Adipocyte (in vitro differentiated cells): ENCODE measurements at regions not wholly inside any gene's neighbourhood (a gene's known extent, or its start where the extent isn't known, plus 50 kb on each side); places are given as distances from the start of the nearest gene placed in this dataset.

ENCODE experiments used
- DNase-seq: peaks from one replicate; pipeline ENCODE4 v3.0.0-alpha.2; 2015; ENCODE audit warnings: low read depth
- H3K27me3 ChIP-seq: replicated peaks from 2 replicates; pipeline ENCODE4 v1.7.0; 2013; ENCODE audit warnings: mild to moderate bottlenecking, low read length, moderate library complexity; ENCODE audit not compliant: control insufficient read depth, insufficient read depth
- H3K36me3 ChIP-seq: 2 replicates; pipeline ENCODE4 v1.7.0; 2013; ENCODE audit warnings: low read length, mild to moderate bottlenecking, moderate library complexity; ENCODE audit not compliant: control insufficient read depth, insufficient read depth, severe bottlenecking
- H3K4me1 ChIP-seq: 2 replicates; pipeline ENCODE4 v1.7.0; 2013; ENCODE audit warnings: mild to moderate bottlenecking, low read length, moderate library complexity; ENCODE audit not compliant: control insufficient read depth, insufficient read depth
- H3K4me3 ChIP-seq: 2 replicates; pipeline ENCODE4 v1.7.0; 2013; ENCODE audit warnings: mild to moderate bottlenecking, low read length, moderate library complexity
- H3K9ac ChIP-seq: 2 replicates; pipeline ENCODE4 v1.7.0; 2013; ENCODE audit warnings: mild to moderate bottlenecking, low read length, moderate library complexity
- H3K9me3 ChIP-seq: 2 replicates; pipeline ENCODE4 v1.7.0; 2013; ENCODE audit warnings: mild to moderate bottlenecking, low read length, moderate library complexity; ENCODE audit not compliant: control insufficient read depth

DNA sequence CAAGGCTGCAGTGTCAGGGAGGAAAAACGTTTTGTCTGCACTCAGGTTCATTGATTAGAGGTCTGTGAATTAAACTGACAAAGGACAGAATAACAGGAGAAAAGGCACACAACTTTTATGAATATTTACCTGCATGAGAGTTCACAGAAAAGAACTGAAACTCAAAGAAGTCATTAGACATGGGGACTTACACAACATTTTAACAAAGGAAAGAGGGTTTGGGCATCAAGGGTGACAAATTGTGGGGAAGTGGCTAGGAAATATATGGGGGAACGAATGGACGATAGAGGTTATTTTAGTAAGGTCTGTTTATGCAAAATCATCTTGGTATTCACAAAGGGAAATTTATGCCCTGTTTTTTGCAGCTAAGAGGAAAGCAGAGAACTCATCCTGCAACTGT lies 65.6 kb upstream of the C15orf39 start:
- no peaks in the 10 kb centered on the region for H3K36me3 ChIP-seq
- H3K9me3 ChIP-seq = peaks cover 2% of the 10 kb centered on the region
- H3K4me3 ChIP-seq = no peak overlapping the region
- peaks cover 3% of the 10 kb centered on the region for H3K27me3 ChIP-seq
- no peak overlapping the region for H3K9ac ChIP-seq
- no peak for DNase-seq
- H3K4me1 ChIP-seq = peaks cover 14% of the 10 kb centered on the region

DNA sequence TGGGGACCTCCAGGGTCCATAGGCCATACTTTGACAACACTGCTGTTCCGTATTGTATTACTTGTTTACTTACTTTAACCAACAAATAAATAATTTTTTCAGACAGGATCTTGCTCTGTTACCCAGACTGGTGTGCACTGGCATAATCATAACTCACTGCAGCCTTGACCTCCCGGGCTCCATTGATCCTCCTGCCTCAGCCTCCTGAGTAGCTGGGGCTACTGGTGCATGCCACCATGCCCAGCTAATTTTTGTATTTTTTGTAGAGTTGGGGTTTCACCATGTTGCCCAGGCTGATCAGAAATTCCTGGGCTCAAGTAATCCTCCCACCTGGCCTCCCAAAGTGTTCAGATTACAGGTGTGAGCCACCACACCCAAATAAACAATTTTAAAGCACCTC lies 64.9 kb upstream of the C15orf39 start:
- Histone ChIP-seq H3K4me1 (peaks cover 10% of the 10 kb centered on the region), H3K9ac (no peak overlapping the region), H3K36me3 (no peaks in the 10 kb centered on the region), H3K9me3 (peaks cover 4% of the 10 kb centered on the region), H3K4me3 (no peak overlapping the region), H3K27me3 (peaks cover 4% of the 10 kb centered on the region)
- no peak for DNase-seq

DNA sequence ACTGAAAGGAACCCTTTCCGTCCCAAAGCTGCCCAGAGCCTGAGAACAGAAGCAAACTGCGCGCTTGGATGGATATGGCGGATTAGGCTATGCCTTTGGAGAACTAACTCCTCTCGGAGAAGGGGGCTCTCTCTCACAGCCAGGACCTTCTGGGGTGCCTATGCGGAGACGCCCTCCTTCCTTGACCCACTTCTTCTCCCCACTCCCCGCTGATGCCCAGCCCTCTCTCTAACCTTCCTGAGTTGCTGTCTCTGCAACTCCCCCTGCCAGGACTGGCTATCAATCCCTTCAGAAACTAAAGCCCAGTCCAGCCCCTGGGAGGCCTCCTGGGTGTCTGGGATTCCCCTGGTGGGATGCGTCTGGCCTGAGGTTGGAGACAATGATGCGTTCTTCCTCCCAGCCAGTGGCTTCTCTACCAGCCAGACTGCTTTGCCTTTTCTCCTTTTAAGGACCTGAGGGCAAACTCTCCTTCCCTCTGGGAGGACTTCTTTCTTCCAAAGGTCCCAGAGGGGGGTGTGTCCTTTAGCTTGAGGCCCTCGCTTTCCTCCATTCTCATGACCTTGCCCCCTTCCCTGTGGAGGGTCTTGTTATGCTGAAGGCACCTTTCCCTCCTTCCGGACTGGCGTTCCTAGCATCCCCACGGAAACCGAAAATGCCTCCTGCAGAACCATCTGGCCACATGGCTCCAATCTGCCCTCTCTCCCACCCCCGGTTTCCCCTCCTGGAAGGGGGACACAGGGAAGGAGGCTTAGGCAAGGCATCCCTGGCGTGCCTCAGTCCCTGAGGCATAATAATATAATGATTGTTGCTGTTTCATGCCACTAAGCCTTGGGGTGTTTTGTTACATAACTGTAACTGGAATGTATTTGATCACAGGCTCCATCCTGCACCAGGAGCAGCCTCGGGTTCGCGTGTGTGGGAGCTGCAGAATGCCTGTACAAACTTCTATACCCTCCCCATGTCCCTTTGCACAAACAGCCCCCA lies 63.4 kb upstream of the C15orf39 start:
- DNase-seq = peak; percentile 69
- Histone ChIP-seq H3K9ac (no peak overlapping the region), H3K27me3 (peaks cover 4% of the 10 kb centered on the region), H3K36me3 (no peaks in the 10 kb centered on the region), H3K9me3 (peaks cover 18% of the 10 kb centered on the region), H3K4me3 (no peak overlapping the region), H3K4me1 (peaks cover 10% of the 10 kb centered on the region)

- Histone ChIP-seq H3K27me3 (peaks cover 4% of the 10 kb centered on the region), H3K9me3 (peaks cover 35% of the 10 kb centered on the region), H3K36me3 (no peaks in the 10 kb centered on the region), H3K4me1 (peaks cover 10% of the 10 kb centered on the region), H3K9ac (no peak overlapping the region), H3K4me3 (no peak overlapping the region)
- no peak for DNase-seq
Measured at GRCh38 chr15:75140080-75140879, 61.4 kb upstream of the C15orf39 start.

- no peak overlapping the region for H3K9ac ChIP-seq
- H3K9me3 ChIP-seq = peaks cover 35% of the 10 kb centered on the region
- H3K4me1 ChIP-seq = peaks cover 10% of the 10 kb centered on the region
- H3K4me3 ChIP-seq = no peak overlapping the region
- H3K36me3 ChIP-seq = no peaks in the 10 kb centered on the region
- DNase-seq = no peak
- peaks cover 4% of the 10 kb centered on the region for H3K27me3 ChIP-seq
Measured at GRCh38 chr15:75142499-75142898, 59.2 kb upstream of the C15orf39 start.

DNA sequence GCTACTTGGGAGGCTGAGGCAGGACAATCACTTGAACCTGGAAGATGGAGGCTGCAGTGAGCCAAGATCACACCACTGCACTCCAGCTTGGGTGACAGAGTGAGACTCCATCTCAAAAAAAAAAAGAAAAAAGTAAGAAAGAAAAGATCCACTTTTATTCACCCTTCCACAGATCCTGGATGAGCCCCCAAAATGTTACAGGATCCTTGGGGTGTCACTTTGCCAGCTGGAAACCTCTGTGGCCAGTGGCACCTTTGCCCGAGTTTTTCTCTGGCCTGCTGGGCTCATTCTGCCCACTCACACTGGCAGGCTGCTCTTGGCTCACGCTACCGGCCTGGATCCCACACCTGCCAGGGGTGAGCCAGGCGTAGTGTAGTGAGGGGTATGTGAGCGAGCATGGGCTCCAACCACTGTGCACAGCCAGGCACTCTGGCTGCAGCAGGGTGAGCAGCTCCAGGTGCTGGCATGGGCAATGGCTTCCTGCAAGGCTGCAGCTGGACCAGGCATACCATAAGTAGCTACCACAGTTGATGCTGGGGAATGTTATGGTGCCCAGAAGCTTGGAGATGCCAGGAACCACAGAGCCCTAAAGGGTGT lies 57.8 kb upstream of the C15orf39 start:
- H3K27me3 ChIP-seq = peaks cover 4% of the 10 kb centered on the region
- no peaks in the 10 kb centered on the region for H3K36me3 ChIP-seq
- no peak overlapping the region for H3K4me3 ChIP-seq
- peaks cover 2% of the 10 kb centered on the region for H3K4me1 ChIP-seq
- no peak for DNase-seq
- no peak overlapping the region for H3K9ac ChIP-seq
- peaks cover 35% of the 10 kb centered on the region for H3K9me3 ChIP-seq

DNA sequence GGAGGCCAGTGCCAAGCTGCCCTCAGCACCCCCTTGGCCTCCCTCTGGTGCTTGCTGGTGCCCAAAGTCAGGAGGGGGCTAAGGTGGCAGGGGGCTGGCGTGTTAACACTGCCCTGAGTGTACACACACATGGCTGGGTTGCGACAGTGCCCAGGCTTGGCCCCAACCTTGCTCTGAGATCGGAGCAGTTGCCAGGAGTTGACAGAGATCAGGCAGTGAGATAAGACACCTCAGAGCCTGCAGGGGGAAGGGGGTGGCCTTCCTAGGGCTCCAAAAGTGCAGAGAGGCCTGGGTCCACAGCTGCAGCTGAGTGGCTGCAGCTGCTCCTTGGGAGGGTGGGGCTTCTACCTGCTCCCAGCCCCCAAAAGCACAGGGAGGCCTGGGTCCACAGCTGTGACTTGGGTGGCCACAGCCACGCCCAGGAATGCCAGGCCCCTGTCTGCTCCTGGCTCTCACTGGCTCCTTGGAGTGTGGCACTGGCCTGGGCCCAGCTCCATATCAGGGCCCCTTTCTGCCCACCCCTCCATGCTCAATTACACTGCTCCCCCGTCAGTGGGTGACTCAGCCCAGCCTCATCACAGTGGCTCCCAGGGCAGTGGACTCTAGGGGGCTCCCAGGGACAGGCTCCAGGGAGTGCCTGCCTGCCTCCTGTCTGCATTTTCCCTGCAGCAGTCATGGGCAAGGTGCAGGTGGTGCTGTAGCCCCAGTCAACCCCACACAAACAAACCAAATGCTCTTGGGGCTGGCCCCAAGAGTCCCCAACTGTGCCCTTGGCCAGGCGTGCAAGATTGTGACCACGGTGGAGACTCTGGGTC lies 56.4 kb upstream of the C15orf39 start:
- Histone ChIP-seq H3K9me3 (peaks cover 35% of the 10 kb centered on the region), H3K4me3 (no peak overlapping the region), H3K27me3 (peaks cover 4% of the 10 kb centered on the region), H3K4me1 (peaks cover 8% of the 10 kb centered on the region), H3K9ac (no peak overlapping the region), H3K36me3 (no peaks in the 10 kb centered on the region)
- no peak for DNase-seq

DNA sequence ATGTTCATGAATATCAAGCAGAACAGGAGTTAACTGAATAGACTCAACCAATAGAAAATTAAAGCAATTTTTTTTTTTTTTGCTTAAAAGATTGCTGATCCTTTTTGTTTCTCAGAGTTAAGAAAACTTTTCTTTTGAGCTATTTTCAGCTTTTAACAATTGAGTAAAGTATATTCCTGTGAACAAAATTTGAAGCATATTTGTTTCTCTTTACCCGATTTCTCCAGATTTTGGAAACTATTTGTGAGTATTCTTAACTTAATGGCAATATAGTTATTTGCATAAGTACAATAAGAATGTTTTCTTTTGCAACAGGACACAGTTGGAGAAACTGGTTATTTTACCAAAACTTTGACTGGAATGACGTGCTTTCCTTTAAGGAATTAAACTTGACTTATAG lies 53.4 kb upstream of the C15orf39 start:
- no peaks in the 10 kb centered on the region for H3K27me3 ChIP-seq
- H3K4me3 ChIP-seq = no peak overlapping the region
- peaks cover 17% of the 10 kb centered on the region for H3K9me3 ChIP-seq
- no peak for DNase-seq
- H3K36me3 ChIP-seq = no peaks in the 10 kb centered on the region
- peaks cover 21% of the 10 kb centered on the region for H3K4me1 ChIP-seq
- no peak overlapping the region for H3K9ac ChIP-seq

DNA sequence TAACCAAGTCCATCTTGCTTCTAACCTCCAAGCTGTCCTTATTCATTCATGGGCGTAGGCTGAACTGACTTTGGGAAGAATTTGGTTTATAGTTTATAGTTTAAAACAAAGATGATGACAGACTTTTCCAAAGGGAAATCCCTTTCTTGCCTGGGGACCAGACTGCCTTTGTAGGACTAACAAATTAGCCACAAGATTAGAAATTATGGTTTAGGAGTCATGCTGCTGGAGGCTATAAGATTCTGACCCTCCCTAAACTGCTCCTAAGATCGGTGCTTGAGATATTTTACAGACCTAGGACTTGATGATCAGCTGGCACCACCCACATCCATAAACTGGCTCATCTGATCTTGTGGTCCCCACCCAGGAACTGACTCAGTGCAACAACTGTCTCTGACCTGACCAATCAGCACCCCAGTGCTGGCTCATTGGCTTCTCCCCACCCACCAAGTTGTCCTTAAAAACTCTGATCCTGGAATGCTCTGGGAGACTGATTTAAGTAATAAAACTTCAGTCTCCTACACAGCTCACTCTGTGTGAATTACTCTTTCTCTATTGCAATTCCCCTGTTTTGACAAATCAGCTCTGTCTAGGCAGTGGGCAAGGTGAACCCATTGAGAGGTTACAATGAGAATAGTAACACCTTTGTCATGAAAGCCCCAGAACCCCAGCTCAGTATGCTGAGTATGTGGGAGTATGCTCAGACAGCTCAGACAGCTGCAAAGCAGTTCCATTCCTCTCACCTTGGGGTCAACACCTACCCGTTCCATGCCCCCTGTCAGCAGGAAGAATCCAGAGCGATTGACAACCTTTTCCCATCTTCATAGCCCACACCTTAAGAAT lies 51.6 kb upstream of the C15orf39 start:
- no peaks in the 10 kb centered on the region for H3K27me3 ChIP-seq

More for the DNA sequence above, 51.6 kb upstream of the C15orf39 start:
- H3K4me3 ChIP-seq = peak overlapping the region; percentile 42
- H3K36me3 ChIP-seq = no peaks in the 10 kb centered on the region
- H3K9ac ChIP-seq = peak overlapping the region; percentile 63
- H3K4me1 ChIP-seq = peaks cover 21% of the 10 kb centered on the region
- peak; percentile 73 for DNase-seq
- no peaks in the 10 kb centered on the region for H3K9me3 ChIP-seq
